GM04504 (cell line): ENCODE measurements at regions not wholly inside any gene's neighbourhood (a gene's known extent, or its start where the extent isn't known, plus 50 kb on each side); places are given as distances from the start of the nearest gene placed in this dataset.
"Not testable (repeated sequence)": the region's sequence is repeated elsewhere in the genome, so short reads cannot be mapped to it uniquely, and the experiment has no call there.

Source experiments
- DNase-seq: peaks from one replicate; pipeline ENCODE4 v3.0.0-alpha.2; 2012; ENCODE audit warnings: low read depth

DNA sequence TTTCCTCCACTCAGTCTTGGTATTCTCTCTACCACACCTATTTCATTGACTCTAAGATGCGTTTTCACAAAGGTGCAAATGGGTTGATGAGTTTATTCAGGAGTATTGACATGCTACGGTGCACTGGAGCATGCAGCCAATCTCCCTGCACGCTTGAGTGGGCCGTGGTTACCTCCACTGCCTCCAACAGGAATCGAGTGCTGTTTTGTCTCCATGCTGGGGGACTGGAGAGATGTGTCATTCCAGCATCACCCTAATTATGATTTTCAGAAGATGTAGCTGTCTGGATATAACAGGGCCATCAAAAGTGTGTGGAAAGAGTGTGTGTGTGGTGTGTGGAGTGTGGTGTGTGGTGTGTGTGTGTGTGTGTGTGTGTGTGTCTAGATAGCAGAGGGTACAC, 351.6 kb upstream of the ZFHX3 start:
- no peak for DNase-seq

DNA sequence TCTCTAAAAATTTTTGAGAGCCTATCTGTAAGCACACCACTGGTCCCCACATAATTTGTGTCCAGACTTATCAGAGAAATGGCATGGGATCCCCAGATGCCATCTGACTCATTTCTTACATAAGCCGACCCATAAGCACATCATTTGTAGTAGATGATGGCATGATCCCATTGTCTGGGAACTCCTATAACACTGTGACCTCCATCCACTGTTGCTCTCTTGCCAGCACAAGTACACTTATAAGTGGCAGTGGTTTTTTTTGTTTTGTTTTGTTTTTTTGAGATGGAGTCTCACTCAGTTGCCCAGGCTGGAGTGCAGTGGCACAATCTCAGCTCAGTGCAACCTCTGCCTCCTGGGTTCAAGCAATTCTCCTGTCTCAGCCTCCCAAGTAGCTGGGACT, 350.7 kb upstream of the ZFHX3 start:
- DNase-seq: not testable (repeated sequence)

DNA sequence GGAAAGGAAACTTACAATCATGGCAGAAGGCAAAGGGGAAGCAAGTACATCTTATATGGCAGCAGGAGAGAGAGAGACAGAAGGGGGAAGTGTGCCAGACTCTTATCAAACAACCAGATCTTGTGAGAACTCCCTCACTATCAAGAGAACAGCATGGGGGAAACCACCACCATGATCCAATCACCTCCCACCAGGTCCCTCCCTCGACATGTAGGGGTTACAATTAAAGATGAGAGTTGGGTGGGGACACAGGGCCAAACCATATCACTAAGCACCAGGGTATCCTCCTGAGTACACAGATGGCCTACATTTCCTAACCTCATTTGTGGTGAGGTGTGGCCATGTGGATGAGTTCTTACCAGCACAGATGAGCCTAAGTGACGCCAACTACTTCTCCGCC, 348.6 kb upstream of the ZFHX3 start:
- DNase-seq: no peak

DNA sequence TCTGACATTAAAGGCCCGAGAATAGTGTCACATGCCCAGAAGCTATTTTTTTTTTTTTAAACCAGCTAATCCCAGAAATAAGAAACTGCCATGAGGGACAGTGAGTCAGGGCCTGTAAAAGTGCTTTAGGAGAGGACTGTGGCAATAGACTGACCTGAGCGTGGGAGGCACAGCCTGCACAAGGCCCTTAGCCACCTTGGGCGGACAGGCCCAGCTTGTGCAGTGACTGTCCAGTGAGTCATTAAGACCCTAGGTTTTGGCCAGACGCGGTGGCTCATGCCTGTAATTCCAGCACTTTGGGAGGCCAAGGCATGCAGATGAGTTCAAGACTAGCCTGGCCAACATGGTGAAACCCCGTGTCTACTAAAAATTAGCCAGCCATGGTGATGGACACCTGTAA, 343.0 kb upstream of the ZFHX3 start:
- peak; percentile 26 for DNase-seq

DNA sequence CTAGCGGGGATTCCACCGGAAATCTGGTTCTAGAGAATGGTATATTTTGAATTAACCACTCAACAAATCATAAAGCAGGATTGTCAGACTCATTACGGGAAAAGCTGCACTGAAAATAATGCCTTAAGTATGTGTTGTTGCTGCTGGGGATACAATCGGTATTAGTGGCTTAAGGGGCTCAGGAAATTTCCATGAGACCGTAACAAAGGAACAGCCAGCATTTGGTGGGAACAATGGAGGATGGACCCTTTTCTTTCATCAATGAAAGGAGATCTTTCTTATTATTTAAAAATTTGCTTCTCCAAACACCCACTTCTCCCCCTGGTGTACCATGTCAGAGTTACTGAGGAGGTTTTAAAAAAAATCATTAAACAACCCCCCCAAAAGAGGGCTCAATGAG, 342.6 kb upstream of the ZFHX3 start:
- no peak for DNase-seq

DNA sequence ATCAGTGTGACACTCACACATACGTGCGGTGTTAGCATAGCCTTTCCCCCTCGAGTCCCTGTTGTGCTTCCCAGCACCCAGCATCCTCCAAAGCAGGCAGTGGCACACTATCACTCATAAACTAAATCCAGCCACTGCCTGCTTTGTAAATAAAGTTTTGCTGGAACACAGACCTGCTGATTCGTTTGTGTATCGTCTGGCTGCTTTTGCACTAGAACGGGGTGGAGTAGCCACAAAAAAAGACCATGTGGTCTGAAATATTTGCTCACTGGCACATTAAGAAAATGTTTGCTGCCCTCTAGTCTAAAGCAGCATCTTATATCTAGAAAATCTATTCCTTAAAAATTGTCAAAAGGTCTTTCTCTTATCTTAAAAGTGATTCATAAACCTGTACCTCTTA, 341.2 kb upstream of the ZFHX3 start:
- DNase-seq: no peak

DNA sequence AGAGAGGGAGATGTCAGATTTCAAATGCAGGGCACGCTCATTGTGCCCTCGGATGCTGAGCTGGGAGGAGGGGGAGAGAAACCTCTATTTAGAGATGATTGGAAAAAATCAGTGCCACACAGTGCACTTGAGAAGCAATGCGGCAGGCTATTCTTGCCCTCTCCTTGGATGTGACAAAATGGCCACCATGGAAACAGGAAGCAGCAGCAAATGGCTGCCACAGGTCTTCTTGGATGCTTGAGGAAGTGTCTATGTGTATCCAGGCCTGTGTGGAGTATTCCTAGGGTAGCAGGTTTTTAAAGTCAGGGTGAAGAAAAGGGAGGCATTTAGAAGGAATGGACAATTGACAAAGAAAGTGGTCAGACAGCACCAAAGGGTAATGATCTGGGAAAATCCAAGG, 340.1 kb upstream of the ZFHX3 start:
- DNase-seq: no peak

DNA sequence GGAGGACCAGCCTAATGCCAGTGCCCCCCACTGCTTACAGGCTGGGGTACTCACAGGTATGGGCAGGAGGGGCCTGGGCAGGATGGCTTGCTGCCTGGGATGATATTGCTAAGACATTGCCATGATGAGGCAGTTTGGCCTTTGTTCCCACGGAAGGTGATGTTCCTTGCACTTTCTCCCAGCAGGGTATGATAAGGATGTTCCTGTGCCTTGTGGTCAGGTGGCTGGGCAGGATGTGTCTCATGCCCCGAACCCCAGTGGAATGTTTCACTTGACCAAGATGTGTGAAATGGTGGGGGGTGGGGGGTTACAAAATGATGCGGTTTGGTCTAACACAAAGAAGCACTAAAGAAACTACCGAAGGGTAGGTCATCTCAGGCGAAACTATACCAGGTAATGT, 337.8 kb upstream of the ZFHX3 start:
- no peak for DNase-seq

DNA sequence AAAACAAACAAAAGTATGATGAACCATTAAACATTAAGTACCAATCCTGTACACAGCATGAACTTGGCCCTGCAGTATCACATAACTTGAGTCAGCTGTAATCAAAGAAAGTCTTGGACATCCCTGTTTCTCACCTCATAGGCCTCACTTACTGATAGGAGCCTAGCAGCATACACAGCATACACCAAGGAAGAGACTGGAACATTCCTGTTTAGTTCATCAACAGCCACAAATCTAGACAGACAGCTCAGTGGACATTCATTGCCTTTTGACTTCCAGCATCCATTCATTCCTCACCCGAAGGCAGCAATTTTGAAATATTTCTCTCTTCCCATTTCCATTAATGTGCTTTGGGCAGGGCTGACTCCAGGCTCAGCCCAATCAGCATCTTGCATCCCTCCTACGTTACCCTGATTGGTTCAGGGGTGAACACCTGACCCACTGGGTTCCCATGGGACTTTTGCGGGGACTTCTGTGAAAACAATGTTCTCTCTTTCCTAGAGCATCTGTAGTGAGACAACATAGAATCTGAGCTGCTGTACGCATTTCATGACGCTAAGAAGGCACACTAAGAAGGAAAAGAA, 336.7 kb upstream of the ZFHX3 start:
- no peak for DNase-seq

DNA sequence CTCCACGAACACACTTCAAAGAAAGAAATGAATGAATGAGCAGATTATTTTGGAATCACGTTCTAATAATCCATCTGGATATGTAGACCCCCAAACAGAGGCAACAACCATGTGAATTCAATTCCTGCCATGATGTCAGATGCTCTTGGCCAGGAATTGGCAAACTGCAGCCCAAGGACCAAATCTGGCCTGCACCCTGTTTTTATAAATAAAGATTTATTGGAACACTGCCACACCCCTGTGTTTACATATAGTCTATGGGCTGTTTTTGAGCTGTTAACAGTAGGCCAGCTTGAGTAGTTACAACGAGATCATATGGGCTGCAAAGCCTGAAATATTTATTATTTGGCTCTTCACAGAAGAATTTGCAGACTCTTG, 336.0 kb upstream of the ZFHX3 start:
- no peak for DNase-seq

DNA sequence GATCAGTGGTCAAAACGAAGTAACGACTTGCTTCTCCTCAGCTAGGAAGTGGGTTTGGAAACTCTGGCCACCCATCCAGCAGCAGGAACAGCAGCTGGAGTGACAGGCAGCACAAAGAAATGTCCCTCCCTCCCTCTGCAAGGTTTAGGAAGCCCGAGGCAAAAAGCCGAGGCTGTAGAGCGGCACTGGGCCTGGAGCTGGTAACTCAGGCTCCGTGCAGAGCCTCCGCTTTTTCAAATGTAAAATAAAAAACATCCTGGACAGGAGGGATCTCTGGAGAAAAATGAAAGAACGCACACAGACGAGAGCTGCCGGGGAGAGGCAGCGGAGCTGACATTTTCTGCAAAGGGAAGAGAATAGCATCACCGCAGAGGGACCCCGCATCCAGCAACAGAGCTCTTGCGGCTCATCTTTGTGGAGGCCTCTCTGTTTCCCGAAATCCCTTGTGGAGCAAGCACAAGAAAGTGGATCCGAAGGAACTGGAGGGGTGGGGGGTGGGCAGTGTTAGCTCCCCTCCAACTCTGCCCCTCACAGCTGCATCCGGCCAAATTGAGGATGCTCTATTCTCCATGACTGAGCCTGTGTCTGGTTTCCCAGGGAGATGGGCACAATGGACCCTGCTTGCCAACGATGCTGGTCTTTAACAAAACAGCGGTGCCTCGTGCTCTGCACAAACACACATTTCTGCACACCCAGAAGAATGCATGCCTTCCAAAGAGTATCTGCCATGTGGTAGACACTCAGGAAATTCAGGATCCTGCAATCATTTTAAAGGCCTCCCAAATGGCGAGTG, 335.5 kb upstream of the ZFHX3 start:
- DNase-seq: no peak

DNA sequence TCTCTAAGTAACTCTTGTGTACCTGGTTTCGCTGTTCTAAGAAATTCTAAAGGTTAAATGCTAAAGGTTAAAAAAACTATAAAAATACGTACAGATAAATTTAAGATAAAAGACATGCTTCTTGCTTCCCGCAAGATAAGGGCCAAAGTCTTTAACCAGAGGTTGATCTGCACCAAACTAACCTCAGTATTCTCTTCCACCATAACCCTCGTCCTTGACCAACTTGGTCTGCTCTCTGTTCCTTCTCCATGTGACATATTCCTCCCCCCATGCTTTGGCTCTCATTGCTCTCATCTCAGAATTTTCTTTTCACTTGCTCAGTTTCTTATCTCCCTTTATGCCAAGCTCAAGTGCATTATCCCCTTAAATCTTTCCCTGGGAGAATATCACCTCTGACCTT, 330.5 kb upstream of the ZFHX3 start:
- DNase-seq: no peak

DNA sequence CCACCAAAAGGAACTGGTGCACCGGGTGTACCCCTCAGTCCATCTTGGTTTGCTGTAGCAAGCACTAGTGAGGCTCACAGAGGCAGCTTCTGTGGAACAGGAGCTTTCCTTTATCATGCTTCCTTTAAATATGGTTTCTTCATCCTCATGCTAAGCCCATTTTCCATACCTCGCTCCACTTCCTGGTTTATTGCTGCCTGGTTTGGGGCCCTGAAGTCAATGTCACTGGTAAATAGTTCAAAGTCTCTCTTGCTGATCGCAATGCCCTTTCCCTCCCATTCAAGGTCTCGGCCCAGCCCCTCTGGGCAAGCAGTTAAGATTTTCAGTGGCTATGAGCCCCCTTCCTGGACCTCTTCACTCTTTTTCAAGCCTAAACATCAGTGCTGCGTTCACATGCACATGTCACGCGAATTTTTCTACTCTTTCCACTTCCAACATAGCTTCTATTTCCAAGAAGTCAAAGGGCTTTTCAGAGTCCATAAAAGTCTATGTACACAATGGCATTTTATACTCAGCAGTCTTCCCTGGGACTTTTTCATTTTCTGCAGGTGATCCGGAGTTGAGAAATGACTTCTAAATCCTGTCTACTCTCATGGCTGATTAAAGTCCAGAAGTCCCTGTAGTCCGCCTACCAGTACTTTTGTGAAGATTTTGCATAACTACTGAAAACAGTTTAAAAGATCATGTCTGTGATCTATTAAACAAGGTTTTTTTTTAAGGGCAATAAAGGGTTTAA, 323.8 kb upstream of the ZFHX3 start:
- no peak for DNase-seq

DNA sequence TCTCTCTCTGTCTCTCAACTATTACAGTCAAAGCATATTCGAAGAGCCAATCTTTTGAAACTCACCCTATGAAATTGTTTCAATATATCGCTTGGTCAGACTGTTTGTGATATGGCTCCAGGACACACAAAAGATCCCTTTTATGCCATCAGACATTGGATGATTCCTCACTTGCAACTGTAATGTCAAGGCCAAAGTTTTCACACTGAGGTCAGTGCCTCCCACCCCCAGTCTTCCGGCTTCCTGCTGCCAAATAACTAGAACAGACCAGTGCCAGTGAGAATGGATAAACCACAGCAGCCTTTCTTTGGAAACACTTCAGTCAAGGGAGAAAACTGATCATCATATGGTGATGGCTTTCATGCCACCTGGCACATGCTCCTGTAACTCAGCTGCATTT, 321.9 kb upstream of the ZFHX3 start:
- DNase-seq: no peak

DNA sequence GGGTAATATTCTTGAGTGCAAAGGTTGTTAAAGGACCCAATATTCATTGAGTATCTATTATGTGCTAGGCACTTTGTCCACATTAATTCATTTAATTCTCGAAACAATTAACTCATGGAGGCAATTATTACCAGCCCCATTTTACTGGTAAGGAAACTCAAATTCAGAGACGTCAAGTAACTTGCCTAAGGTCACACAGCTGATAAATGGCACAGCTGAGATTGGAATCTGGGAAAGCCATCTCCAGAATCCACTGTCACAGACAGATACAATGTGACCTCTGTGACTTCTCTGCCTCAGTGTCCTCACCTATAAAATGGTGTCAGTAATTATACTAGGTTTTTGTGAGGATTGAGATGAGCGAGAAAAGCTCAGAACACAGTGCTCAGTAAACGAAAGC, 320.8 kb upstream of the ZFHX3 start:
- no peak for DNase-seq

DNA sequence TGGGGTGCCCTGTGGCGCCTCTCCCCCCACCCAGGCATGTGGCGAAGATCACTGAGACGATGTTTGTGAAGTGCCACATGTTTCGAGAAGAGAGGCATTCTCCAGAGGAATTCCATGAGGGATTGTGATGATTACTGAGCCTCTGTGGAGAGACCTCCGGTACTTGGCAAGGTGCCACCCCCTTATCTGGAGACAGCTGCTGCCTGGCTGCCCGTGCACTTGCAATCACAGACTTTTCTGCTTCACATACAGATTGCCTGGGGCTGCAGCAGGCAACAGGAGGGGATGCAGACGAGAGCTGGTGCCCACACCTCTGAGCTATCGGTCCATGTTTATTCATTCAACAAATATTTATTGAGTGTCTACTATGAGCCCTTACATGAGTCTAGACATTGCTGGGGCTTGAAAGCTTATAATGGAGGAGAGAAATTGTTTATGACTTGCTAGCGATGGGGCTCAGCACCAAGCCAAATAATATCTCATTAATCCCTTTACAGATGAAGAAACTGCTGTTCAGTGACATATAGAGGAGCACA, 317.2 kb upstream of the ZFHX3 start:
- DNase-seq: no peak

DNA sequence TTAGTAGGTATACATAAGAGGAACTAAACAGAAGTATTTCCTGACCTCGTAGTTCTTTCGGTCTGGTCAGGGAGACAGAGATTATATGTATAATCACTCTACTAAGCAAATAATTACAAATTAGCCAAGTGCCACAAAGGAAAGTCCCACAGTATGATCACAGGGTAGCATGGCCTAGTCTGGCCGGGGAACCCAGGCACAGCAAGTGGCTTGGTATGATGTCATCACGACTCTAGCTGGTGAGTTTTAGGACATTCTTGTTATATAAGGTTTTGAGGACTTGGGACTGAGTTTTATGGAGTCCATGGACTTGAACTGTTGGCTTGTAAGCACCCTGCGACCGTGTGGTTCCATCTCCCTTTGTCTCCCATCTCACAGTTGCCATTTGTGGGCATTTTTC, 316.5 kb upstream of the ZFHX3 start:
- no peak for DNase-seq

DNA sequence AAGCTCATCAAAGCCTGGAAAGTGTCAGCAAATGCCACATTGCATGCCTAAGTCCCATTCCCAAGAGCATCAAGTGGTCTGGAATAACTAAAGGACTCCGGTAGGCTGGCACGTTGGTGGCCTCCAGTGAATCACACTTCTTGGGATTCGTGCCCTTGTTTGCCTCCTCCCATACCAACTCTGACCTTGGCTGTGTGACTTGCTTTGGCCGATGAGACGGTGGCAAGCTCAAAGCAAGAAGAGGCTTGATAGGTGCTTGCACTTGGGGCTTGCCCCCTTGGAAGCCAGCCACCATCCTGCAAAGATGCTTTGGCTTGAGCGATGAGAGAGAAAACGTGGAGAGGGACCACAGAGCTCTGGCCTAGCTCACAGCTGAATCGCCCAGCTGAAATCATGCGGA, 313.1 kb upstream of the ZFHX3 start:
- no peak for DNase-seq

DNA sequence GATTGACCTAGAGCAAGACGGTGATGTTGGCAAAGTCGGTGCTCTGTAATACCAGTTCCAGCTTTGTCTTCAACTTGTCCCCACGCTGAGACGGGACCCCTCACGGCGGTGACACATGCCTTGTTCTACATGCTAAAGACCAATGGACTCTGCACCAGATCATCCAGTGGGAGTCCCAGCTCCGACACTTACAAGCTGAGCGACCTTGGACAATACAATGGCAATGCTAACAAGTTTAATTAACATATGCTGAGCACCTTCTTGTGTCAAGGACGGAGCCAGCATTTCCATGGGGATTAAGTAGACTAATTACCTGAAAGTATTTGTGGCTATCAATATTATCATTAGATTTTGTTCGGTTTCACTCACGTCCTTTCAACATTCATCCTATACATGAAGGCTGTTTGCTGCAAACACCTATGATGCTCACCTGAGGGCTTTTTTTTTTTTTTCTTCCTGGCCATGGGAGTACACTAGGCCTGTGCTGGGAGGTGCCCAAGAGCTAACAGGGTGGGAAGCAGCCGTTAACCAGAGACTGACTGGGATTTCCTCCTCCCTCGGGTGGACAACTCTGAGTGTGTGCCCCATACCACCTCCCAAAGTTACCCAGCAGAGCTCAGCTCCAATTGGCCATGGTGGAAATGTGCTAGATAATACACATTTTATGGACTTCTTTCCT, 308.6 kb upstream of the ZFHX3 start:
- no peak for DNase-seq

DNA sequence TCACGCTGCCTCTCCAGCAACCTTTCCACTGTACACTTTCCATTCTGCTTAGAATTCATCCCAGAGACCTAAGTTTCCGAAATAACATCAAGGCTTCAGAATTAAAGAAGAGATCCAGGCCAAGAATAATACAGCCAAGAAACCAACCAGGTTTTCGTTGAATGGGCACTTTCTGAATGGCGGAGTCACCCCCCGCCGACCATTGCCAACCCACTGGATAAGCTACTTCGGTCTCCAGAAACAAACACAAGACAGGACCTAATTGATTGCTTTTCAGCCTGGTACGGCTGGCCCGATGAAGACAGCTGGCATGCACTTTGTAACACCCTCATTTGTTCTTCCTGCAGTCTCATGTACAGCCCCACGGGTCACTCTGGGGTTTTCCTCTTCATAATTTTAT, 308.1 kb upstream of the ZFHX3 start:
- DNase-seq: no peak

DNA sequence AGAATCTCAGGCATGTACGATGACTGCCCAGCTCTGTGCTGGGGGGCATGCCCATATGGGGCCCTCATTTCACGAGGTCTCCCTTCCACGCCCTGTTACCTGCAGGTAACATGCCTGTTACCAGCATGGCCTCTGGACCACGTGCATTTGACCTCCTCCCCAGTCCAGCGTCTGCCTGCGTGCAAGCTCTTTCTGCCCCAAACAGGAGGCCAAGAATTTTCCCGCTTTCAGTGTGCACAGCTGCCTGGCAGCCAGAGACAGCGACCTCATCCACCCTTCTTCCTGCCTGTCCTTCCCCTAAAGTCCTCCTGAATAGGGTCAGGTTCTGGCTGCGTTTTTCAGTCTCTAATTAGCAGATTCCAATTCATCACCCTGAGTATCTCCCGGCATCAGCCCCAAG, 306.5 kb upstream of the ZFHX3 start:
- no peak for DNase-seq

DNA sequence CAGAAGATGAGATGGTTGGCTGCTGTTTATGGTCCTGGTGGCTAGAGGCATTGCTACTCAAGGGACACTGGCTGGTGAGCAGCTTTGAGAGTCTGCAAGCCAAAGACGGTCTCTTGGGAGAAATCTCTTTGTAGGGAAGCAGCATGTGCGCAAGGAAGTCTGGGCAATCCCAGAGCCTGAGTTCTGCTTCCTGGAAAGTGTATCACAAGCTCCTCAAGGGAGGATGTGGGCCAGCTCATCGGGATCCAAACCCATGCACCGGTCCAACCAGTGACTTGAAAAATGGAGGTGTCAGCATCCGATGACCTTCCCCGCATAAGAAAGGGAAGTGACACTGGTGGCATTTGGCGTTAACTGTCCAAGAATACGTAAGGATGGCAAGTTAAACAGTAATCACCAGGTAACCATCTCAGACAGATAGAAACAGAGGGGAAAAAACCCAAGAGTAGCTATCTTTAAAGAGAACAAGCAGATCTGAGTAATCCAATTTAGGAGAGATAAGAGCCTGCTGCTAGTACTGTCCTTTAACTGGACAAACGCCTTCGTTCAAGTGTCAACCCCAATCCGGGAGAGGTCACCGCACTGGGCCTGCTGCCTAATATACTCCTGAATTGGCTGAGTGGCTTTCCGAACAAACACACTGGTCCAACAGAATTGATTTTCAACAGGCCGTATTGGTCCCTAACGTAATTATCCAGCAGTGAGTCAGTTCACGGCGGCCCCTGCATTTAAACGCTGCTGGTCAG, 303.0 kb upstream of the ZFHX3 start:
- DNase-seq: no peak
